GM12864 (cell line): ENCODE measurements at regions not wholly inside any gene's neighbourhood (a gene's known extent, or its start where the extent isn't known, plus 50 kb on each side); places are given as distances from the start of the nearest gene placed in this dataset.
"Not testable (repeated sequence)": the region's sequence is repeated elsewhere in the genome, so short reads cannot be mapped to it uniquely, and the experiment has no call there.

Source experiments
- DNase-seq: peaks from one replicate; pipeline ENCODE4 v3.0.0-alpha.2; 2011; ENCODE audit warnings: low read depth
- H3K4me3 ChIP-seq: 2 replicates; pipeline ENCODE4 v1.5.1; 2011; ENCODE audit warnings: mild to moderate bottlenecking, low read depth, low read length, control low read depth
- TF ChIP-seq, protein P1 (sequence below): IDR thresholded peaks from 2 replicates; pipeline ENCODE4 v1.5.1; 2011; ENCODE audit warnings: low read depth, mild to moderate bottlenecking, moderate library complexity, low read length, control low read depth, inconsistent platforms; ENCODE audit errors: missing control alignments

- no peak overlapping the region for H3K4me3 ChIP-seq
- TF ChIP-seq, protein P1, sequence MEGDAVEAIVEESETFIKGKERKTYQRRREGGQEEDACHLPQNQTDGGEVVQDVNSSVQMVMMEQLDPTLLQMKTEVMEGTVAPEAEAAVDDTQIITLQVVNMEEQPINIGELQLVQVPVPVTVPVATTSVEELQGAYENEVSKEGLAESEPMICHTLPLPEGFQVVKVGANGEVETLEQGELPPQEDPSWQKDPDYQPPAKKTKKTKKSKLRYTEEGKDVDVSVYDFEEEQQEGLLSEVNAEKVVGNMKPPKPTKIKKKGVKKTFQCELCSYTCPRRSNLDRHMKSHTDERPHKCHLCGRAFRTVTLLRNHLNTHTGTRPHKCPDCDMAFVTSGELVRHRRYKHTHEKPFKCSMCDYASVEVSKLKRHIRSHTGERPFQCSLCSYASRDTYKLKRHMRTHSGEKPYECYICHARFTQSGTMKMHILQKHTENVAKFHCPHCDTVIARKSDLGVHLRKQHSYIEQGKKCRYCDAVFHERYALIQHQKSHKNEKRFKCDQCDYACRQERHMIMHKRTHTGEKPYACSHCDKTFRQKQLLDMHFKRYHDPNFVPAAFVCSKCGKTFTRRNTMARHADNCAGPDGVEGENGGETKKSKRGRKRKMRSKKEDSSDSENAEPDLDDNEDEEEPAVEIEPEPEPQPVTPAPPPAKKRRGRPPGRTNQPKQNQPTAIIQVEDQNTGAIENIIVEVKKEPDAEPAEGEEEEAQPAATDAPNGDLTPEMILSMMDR = no peak
- no peak for DNase-seq
Observed at GRCh38 chr7:37545619-37546534, 97.2 kb upstream of the ELMO1 start.

DNA sequence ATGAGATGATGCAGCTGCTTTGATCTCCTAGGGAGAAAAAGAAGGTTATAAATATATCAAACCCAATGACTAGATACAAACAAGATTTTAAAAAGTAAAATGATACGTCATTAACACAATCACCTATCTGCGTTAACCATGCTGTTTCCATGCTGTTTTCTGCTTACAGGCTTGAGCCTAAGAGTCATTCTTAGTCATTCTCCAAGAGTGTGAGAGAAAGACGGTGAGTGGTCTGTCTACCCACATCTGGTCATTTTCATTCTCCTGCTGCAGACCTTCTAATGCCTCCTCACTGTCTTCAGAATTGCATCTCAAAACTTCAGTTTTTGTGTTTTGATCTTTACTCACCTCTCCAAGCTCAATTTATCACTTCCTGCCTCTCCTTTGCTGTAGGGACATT is 98.0 kb upstream of the ELMO1 start:
- no peak overlapping the region for H3K4me3 ChIP-seq
- TF ChIP-seq, protein P1 = no peak
- DNase-seq = no peak

DNA sequence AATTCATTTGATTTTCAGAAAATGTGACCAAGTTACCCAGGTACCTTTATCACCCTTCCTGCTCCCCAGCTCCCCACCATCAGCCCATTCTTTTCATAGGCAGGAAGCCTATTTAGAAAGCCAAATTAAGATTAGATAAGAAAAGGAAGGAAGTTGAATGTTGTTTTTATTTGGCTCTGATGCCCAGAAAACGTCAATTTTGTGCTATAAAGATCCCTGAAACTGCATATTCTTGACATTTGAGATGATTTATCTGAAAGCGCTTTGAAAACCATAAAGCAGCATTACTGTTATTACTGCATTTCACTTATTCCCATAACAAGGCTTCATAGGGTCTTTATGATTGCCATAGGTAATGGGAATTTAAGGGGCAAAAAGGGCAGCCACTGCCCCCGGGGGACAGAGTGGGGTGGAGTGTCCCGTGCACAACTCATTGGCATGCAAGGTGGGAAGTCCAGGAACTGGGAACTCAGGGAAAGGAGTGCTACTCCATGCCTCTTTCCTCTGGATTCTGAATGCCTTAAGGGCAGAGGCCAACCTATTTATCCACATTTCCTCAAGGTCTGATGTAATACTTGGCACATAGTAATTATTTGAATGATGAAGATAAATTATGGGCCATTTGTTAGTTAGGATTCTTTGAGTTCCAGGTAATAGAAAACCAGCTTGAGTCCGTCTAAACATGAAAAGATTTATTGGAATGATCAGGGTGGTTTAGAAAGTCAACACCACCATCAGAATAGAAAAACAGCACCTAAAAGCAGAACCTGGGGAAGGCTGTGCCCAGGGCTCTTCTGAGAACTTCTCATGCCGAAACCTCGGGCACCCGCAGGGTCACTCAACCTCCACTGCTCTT is 100.6 kb upstream of the ELMO1 start:
- H3K4me3 ChIP-seq = no peak overlapping the region
- no peak for DNase-seq
- TF ChIP-seq, protein P1 = no peak

DNA sequence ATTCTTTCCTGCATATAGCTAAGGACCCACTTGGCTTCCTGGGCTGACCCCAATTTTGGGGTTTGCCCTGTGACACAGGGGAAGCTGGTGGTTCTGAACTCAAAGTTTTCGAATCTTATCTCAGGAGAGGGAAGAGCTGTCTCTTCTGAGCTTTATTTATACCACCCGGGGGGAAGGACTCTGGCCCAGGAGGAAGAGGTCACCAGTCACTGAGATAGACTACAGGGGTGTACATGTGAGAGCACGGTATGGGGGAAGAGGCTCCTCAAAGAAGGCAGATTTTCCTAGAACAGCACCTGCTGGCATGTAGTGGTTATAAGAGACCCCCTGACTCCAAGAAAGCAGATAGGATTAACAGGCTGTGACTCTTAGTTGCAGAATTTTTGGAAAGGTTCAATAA is 101.8 kb upstream of the ELMO1 start:
- no peak overlapping the region for H3K4me3 ChIP-seq
- TF ChIP-seq, protein P1 = no peak
- DNase-seq = no peak

- TF ChIP-seq, protein P1 = no peak
- no peak overlapping the region for H3K4me3 ChIP-seq
- no peak for DNase-seq
Observed at GRCh38 chr7:37550872-37551271, 102.2 kb upstream of the ELMO1 start.

- no peak overlapping the region for H3K4me3 ChIP-seq
- DNase-seq = no peak
- TF ChIP-seq, protein P1 = no peak
Observed at GRCh38 chr7:37552030-37552429, 103.4 kb upstream of the ELMO1 start.

- not testable (repeated sequence) for DNase-seq, H3K4me3 ChIP-seq
Observed at GRCh38 chr7:37552439-37552838, 103.8 kb upstream of the ELMO1 start.
